ENCODE measurements at regions not wholly inside any gene's neighbourhood (a gene's known extent, or its start where the extent isn't known, plus 50 kb on each side); places are given as distances from the start of the nearest gene placed in this dataset.

- no peak for TF ChIP-seq CTCF (IDR thresholded peaks at IDR 0.05; ENCODE audit: insufficient read depth, low read length)
- no peak for TF ChIP-seq POLR2AphosphoS5 (IDR thresholded peaks at IDR 0.05; ENCODE audit: low read depth)
- TF ChIP-seq REST (IDR thresholded peaks at IDR 0.05; ENCODE audit: insufficient replicate concordance, low read depth) = no peak
- TF ChIP-seq GABPA (IDR thresholded peaks at IDR 0.05; ENCODE audit: low read depth) = no peak
- TF ChIP-seq SPI1 (IDR thresholded peaks at IDR 0.05; ENCODE audit: borderline replicate concordance, low read depth) = no peak
These were observed 142.8 kb downstream of the PJA1 start for GRCh38 chrX:69022430-69022829.

All from HL-60 (cell line).